ENCODE measurements at regions not wholly inside any gene's neighbourhood (a gene's known extent, or its start where the extent isn't known, plus 50 kb on each side); places are given as distances from the start of the nearest gene placed in this dataset.

DNA sequence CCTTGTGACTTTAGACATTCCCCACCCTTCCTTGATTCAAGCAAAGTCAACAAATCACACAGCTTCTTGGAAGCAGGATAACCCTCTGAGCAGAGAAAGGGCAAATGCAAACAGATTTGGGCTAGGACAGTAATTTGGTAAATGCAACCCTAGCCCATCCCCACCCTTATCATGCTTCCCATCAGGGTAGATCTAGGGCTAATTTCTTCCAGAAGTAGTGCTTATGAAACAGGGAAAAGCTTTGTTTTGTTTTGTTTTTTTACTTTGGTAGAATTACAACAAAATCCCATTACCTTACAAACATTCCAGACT, 525.1 kb upstream of the NOX3 start:
- Histone ChIP-seq H3K4me3 (replicated peaks; ENCODE audit: insufficient read depth, low read length) (no peak overlapping the region), H3K27me3 (ENCODE audit: insufficient read depth, poor library complexity, severe bottlenecking) (peaks cover 3% of the 10 kb centered on the region), H3K27ac (replicated peaks) (no peak overlapping the region)
- no peak for DNase-seq (ENCODE audit: low read depth in 1 of 2, low spot score in 1 of 2)
- no peak for TF ChIP-seq SPI1 (IDR thresholded peaks at IDR 0.05; ENCODE audit: borderline replicate concordance, low read depth)
- TF ChIP-seq, protein P1, sequence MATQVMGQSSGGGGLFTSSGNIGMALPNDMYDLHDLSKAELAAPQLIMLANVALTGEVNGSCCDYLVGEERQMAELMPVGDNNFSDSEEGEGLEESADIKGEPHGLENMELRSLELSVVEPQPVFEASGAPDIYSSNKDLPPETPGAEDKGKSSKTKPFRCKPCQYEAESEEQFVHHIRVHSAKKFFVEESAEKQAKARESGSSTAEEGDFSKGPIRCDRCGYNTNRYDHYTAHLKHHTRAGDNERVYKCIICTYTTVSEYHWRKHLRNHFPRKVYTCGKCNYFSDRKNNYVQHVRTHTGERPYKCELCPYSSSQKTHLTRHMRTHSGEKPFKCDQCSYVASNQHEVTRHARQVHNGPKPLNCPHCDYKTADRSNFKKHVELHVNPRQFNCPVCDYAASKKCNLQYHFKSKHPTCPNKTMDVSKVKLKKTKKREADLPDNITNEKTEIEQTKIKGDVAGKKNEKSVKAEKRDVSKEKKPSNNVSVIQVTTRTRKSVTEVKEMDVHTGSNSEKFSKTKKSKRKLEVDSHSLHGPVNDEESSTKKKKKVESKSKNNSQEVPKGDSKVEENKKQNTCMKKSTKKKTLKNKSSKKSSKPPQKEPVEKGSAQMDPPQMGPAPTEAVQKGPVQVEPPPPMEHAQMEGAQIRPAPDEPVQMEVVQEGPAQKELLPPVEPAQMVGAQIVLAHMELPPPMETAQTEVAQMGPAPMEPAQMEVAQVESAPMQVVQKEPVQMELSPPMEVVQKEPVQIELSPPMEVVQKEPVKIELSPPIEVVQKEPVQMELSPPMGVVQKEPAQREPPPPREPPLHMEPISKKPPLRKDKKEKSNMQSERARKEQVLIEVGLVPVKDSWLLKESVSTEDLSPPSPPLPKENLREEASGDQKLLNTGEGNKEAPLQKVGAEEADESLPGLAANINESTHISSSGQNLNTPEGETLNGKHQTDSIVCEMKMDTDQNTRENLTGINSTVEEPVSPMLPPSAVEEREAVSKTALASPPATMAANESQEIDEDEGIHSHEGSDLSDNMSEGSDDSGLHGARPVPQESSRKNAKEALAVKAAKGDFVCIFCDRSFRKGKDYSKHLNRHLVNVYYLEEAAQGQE (IDR thresholded peaks at IDR 0.05; ENCODE audit: insufficient replicate concordance, low read depth), result no peak
- TF ChIP-seq, protein P2, sequence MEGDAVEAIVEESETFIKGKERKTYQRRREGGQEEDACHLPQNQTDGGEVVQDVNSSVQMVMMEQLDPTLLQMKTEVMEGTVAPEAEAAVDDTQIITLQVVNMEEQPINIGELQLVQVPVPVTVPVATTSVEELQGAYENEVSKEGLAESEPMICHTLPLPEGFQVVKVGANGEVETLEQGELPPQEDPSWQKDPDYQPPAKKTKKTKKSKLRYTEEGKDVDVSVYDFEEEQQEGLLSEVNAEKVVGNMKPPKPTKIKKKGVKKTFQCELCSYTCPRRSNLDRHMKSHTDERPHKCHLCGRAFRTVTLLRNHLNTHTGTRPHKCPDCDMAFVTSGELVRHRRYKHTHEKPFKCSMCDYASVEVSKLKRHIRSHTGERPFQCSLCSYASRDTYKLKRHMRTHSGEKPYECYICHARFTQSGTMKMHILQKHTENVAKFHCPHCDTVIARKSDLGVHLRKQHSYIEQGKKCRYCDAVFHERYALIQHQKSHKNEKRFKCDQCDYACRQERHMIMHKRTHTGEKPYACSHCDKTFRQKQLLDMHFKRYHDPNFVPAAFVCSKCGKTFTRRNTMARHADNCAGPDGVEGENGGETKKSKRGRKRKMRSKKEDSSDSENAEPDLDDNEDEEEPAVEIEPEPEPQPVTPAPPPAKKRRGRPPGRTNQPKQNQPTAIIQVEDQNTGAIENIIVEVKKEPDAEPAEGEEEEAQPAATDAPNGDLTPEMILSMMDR (IDR thresholded peaks at IDR 0.05; ENCODE audit: insufficient read depth, low read length), result no peak
- no peak for TF ChIP-seq GABPA (IDR thresholded peaks at IDR 0.05; ENCODE audit: low read depth)
- TF ChIP-seq POLR2AphosphoS5 (IDR thresholded peaks at IDR 0.05; ENCODE audit: low read depth), result no peak

DNA sequence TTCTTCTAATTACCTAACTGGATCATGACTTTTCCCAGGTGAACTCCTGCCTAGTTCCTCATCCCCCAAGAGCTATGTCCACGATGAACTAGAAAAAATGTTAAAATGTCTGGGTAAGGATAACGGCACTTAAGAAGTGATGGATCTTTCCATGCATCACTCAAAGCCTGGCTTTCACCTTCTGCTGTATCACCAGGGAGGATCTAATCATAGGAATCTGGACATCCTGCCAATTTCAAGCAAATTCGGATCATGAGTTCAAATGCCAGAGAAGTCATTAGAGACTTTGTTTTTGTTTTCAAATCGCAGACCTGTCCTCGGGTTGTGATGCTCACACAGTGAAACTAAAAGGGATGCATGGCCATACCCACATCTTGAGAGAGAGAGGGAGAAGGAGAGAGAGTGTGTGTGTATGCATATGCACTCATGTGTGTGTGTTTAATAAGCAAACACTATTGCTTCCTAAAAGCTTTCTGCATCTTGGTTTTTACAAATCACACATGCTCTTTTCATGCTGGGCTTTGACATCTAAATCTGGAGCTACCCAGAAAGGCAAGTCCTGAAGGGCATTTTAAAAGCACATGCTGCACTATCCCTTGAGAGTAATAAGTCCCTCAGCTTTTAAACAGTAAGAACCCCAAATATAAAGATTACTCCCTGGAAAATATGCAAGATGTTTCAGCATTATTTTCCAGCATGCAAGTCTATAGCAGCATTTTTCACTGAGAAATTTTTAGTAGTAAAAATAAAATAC, 524.6 kb upstream of the NOX3 start:
- H3K27ac ChIP-seq (replicated peaks), result no peak overlapping the region
- no peak for TF ChIP-seq SPI1 (IDR thresholded peaks at IDR 0.05; ENCODE audit: borderline replicate concordance, low read depth)
- no peak for DNase-seq (ENCODE audit: low read depth in 1 of 2, low spot score in 1 of 2)
- no peak overlapping the region for H3K4me3 ChIP-seq (replicated peaks; ENCODE audit: insufficient read depth, low read length)
- peaks cover 3% of the 10 kb centered on the region for H3K27me3 ChIP-seq (ENCODE audit: insufficient read depth, poor library complexity, severe bottlenecking)

DNA sequence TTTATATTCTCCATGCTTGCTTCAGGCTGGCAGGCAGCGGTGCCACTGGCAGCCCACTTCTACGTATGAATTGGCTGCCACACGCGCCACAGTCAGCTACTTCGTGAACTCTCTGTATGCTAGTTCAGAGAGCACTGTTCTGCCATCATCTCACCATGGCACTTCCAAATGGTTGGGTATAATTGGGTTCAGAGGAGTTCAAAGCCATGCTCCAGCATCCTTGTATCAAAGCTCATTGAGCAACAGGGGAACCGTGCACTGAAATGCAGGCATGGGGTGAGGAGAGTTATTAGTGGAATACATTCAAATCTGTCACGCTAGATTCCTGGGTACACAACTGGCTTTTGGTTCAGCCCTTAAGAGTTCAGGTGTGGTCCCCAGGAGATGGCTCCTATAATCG, 519.9 kb upstream of the NOX3 start:
- H3K27ac ChIP-seq (replicated peaks), result no peak overlapping the region
- no peak for DNase-seq (ENCODE audit: low read depth in 1 of 2, low spot score in 1 of 2)
- no peak for TF ChIP-seq POLR2AphosphoS5 (IDR thresholded peaks at IDR 0.05; ENCODE audit: low read depth)
- TF ChIP-seq SPI1 (IDR thresholded peaks at IDR 0.05; ENCODE audit: borderline replicate concordance, low read depth), result no peak
- TF ChIP-seq GABPA (IDR thresholded peaks at IDR 0.05; ENCODE audit: low read depth), result no peak
- TF ChIP-seq, protein P2 (IDR thresholded peaks at IDR 0.05; ENCODE audit: insufficient read depth, low read length), result no peak
- TF ChIP-seq, protein P1 (IDR thresholded peaks at IDR 0.05; ENCODE audit: insufficient replicate concordance, low read depth), result no peak
- H3K4me3 ChIP-seq (replicated peaks; ENCODE audit: insufficient read depth, low read length), result no peak overlapping the region
- H3K27me3 ChIP-seq (ENCODE audit: insufficient read depth, poor library complexity, severe bottlenecking), result no peaks in the 10 kb centered on the region

DNA sequence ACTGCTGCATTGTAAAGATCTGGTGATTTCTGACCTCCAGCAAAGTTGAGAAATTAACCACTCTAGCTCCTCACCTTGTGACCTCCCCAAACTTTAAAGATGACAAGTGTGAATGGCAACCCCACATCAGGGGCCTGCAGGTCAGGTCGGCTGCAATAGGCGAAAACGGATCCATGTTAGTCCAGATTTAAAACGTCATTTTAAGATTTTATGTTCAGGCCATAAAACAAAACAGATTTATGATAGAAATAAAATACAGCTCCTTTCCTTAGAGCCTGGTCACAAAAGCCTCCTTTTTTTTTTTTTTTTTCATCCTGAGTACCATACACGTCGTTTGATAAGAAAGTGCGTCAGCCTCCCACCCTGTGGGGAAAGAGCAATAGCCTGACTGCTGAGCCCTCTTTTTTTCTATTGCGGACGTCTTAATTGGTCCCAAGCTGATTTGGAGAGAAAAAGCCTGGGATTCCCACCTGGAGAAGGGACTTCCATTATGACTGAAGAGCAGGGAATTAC, 519.2 kb upstream of the NOX3 start:
- H3K4me3 ChIP-seq (replicated peaks; ENCODE audit: insufficient read depth, low read length), result no peak overlapping the region
- DNase-seq (ENCODE audit: low read depth in 1 of 2, low spot score in 1 of 2), result no peak
- no peaks in the 10 kb centered on the region for H3K27me3 ChIP-seq (ENCODE audit: insufficient read depth, poor library complexity, severe bottlenecking)
- H3K27ac ChIP-seq (replicated peaks), result no peak overlapping the region
- TF ChIP-seq, protein P2 (IDR thresholded peaks at IDR 0.05; ENCODE audit: insufficient read depth, low read length), result no peak
- TF ChIP-seq SPI1 (IDR thresholded peaks at IDR 0.05; ENCODE audit: borderline replicate concordance, low read depth) (no peak), POLR2AphosphoS5 (IDR thresholded peaks at IDR 0.05; ENCODE audit: low read depth) (no peak), GABPA (IDR thresholded peaks at IDR 0.05; ENCODE audit: low read depth) (no peak)
- TF ChIP-seq, protein P1 (IDR thresholded peaks at IDR 0.05; ENCODE audit: insufficient replicate concordance, low read depth), result no peak
